ENCODE measurements at regions not wholly inside any gene's neighbourhood (a gene's known extent, or its start where the extent isn't known, plus 50 kb on each side); places are given as distances from the start of the nearest gene placed in this dataset.
"Not testable (repeated sequence)": the region's sequence is repeated elsewhere in the genome, so short reads cannot be mapped to it uniquely, and the experiment has no call there.

GRCh38 chr10:52599551-52600200 is 172.9 kb downstream of the MBL2 start:
- Histone ChIP-seq H3K4me3 (no peak overlapping the region), H3K9me3 (no peaks in the 10 kb centered on the region), H3K27ac (no peak overlapping the region), H3K4me1 (no peaks in the 10 kb centered on the region), H3K36me3 (no peaks in the 10 kb centered on the region), H3K27me3 (no peaks in the 10 kb centered on the region)
- ATAC-seq (no peak), DNase-seq (no peak)
- intact Hi-C loops (cut with DNase I; ENCODE audit: low total_unique reads): no loop called here
- in situ Hi-C loops (cut with MboI; ENCODE audit: low sequenced_read_pairs in 4 of 4): no loop called here
- TF ChIP-seq, protein P1, sequence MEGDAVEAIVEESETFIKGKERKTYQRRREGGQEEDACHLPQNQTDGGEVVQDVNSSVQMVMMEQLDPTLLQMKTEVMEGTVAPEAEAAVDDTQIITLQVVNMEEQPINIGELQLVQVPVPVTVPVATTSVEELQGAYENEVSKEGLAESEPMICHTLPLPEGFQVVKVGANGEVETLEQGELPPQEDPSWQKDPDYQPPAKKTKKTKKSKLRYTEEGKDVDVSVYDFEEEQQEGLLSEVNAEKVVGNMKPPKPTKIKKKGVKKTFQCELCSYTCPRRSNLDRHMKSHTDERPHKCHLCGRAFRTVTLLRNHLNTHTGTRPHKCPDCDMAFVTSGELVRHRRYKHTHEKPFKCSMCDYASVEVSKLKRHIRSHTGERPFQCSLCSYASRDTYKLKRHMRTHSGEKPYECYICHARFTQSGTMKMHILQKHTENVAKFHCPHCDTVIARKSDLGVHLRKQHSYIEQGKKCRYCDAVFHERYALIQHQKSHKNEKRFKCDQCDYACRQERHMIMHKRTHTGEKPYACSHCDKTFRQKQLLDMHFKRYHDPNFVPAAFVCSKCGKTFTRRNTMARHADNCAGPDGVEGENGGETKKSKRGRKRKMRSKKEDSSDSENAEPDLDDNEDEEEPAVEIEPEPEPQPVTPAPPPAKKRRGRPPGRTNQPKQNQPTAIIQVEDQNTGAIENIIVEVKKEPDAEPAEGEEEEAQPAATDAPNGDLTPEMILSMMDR (IDR thresholded peaks at IDR 0.05 in 4 of 5, conservative IDR thresholded peaks at IDR 0.05 in 1 of 5): no peak
- TF ChIP-seq POLR2A (IDR thresholded peaks at IDR 0.05): no peak

- DNase-seq; in situ Hi-C loops (cut with MboI; ENCODE audit: low sequenced_read_pairs in 4 of 4); ATAC-seq; H3K27me3 ChIP-seq; H3K36me3 ChIP-seq; H3K27ac ChIP-seq; H3K4me3 ChIP-seq; intact Hi-C loops (cut with DNase I; ENCODE audit: low total_unique reads); H3K9me3 ChIP-seq; H3K4me1 ChIP-seq: not testable (repeated sequence)
Observed at GRCh38 chr10:52604131-52604530, 168.5 kb downstream of the MBL2 start.

DNA sequence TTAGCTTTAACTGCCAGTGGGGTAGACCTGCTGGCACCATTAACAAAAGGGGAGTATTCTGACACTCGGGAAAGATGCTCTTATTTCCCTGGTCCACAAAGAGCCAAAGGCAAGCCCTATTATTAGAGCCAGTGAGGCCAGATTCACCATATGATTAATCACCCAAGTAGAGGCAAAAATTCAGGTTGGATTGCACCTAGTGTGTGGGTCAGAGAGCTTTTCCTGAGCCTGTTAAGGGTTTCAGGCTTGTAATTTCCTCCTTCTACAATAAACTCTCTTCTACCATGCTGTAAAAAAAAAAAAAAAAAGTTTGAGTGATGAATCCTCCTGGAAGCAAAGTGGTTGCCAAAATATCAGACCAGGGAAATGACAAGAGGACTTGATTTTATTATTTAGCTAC is 163.5 kb downstream of the MBL2 start:
- H3K27ac ChIP-seq: no peak overlapping the region
- no peak for ATAC-seq
- H3K4me3 ChIP-seq: no peak overlapping the region
- H3K9me3 ChIP-seq: no peaks in the 10 kb centered on the region
- intact Hi-C loops (cut with DNase I; ENCODE audit: low total_unique reads): no loop called here
- no peak for DNase-seq
- no peak for TF ChIP-seq POLR2A (IDR thresholded peaks at IDR 0.05)
- TF ChIP-seq, protein P1 (IDR thresholded peaks at IDR 0.05 in 4 of 5, conservative IDR thresholded peaks at IDR 0.05 in 1 of 5): no peak
- no peaks in the 10 kb centered on the region for H3K4me1 ChIP-seq
- no peaks in the 10 kb centered on the region for H3K36me3 ChIP-seq
- H3K27me3 ChIP-seq: no peaks in the 10 kb centered on the region
- in situ Hi-C loops (cut with MboI; ENCODE audit: low sequenced_read_pairs in 4 of 4): no loop called here

DNA sequence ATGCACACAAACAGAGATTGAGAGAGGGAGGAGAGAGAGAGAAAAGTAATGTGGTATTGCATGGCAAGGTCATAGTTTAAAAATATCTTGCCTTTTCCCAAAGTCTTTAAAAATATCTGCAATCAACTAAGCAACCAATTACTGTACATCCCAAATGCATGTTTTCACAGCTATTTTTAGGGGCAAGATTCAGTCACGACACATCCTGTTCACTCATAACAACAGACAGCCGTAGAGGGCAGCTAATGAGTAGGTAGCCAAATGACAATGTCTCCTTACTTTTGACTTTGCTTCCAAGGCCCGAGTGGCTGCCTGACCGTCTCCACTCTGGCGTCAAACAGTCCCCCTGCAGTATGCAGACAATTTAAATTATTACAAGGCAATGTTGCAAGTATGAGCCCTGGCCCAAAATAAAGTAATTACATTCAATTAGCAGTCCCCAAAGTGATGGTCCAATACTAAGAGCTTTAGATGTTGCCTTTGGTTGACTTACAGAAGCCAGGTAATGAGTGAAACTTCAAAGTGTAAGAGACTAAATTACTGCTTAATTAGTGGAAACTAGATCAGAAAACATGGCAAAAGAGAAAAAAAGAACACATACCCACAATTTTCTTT is 162.9 kb downstream of the MBL2 start:
- H3K4me1 ChIP-seq: no peaks in the 10 kb centered on the region
- DNase-seq (no peak), ATAC-seq (no peak)
- intact Hi-C loops (cut with DNase I; ENCODE audit: low total_unique reads) (no loop called here), in situ Hi-C loops (cut with MboI; ENCODE audit: low sequenced_read_pairs in 4 of 4) (no loop called here)
- H3K27ac ChIP-seq: no peak overlapping the region
- no peak overlapping the region for H3K4me3 ChIP-seq
- H3K9me3 ChIP-seq: no peaks in the 10 kb centered on the region
- no peaks in the 10 kb centered on the region for H3K36me3 ChIP-seq
- TF ChIP-seq, protein P1 (IDR thresholded peaks at IDR 0.05 in 4 of 5, conservative IDR thresholded peaks at IDR 0.05 in 1 of 5): no peak
- no peak for TF ChIP-seq POLR2A (IDR thresholded peaks at IDR 0.05)
- no peaks in the 10 kb centered on the region for H3K27me3 ChIP-seq

DNA sequence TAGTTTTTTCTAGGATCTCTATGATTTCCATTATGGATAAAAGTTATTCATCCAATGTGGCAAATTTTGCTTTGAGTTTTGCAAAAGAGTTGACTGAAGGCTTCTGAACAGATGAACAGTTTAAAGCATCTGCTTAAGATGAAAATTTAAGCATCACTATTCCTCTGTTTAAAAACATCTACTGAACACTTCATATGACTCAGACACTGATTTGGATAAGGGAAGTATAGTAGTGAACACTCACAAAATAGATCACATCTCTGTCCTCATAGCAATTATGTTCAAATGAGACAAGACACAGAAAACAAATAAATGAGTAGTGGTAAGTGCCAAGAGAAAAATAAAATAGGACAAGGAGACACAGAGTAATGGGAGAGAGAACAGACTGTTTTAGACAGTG is 157.3 kb downstream of the MBL2 start:
- H3K36me3 ChIP-seq: no peaks in the 10 kb centered on the region
- no peak for DNase-seq
- H3K4me3 ChIP-seq: no peak overlapping the region
- intact Hi-C loops (cut with DNase I; ENCODE audit: low total_unique reads): no loop called here
- no peak for TF ChIP-seq POLR2A (IDR thresholded peaks at IDR 0.05)
- TF ChIP-seq, protein P1 (IDR thresholded peaks at IDR 0.05 in 4 of 5, conservative IDR thresholded peaks at IDR 0.05 in 1 of 5): no peak
- no peak for ATAC-seq
- H3K27ac ChIP-seq: no peak overlapping the region
- H3K4me1 ChIP-seq: peaks cover 0 to 1% of the 10 kb centered on the region in 2 donors
- in situ Hi-C loops (cut with MboI; ENCODE audit: low sequenced_read_pairs in 4 of 4): no loop called here
- no peaks in the 10 kb centered on the region for H3K27me3 ChIP-seq
- no peaks in the 10 kb centered on the region for H3K9me3 ChIP-seq
